H1 (cell line): ENCODE measurements at regions not wholly inside any gene's neighbourhood (a gene's known extent, or its start where the extent isn't known, plus 50 kb on each side); places are given as distances from the start of the nearest gene placed in this dataset.

Experiments used
- CTCF ChIA-PET: fragments of 300-600 bp; sonication (Branson Sonifier 250); formaldehyde crosslinking; loops from one replicate; lab custom pipeline; 2021; ENCODE audit not compliant: partially characterized antibody; lab: Charles Lee
- POLR2A ChIA-PET: fragments of 300-600 bp; sonication (Branson Sonifier 250); formaldehyde crosslinking; loops from one replicate; lab custom pipeline; 2021; ENCODE audit warnings: inconsistent platforms; ENCODE audit not compliant: partially characterized antibody; lab: Charles Lee
- DNase-seq, 2 experiments: peaks; one replicate each; pipeline versions ENCODE4 v3.0.0 to v3.0.0-alpha.2; 2010 to 2022; ENCODE audit warnings: low spot score in 2 of 2, low read depth in 1 of 2, mixed read lengths in 1 of 2
- FAIRE-seq: peaks from 2 replicates; lab custom pipeline; 2011; peaks lifted over from hg19 to GRCh38; lab: Jason Lieb, UNC
- H2AFZ ChIP-seq: 2 replicates; pipeline ENCODE4 v1.8.1; 2012; ENCODE audit warnings: low read length, inconsistent platforms
- H2AK5ac ChIP-seq: 2 replicates; pipeline ENCODE4 v1.6.1; 2013; ENCODE audit warnings: low read depth, low read length
- H2BK120ac ChIP-seq: replicated peaks from 2 replicates; pipeline ENCODE3; 2013; ENCODE audit warnings: low read depth, low read length, inconsistent platforms
- H2BK12ac ChIP-seq: 2 replicates; pipeline ENCODE4 v1.6.1; 2013; ENCODE audit warnings: low read depth, low read length
- H2BK15ac ChIP-seq: 2 replicates; pipeline ENCODE4 v1.6.1; 2013; ENCODE audit warnings: low read length
- H2BK20ac ChIP-seq: 2 replicates; pipeline ENCODE4 v1.6.1; 2013; ENCODE audit warnings: low read length
- H2BK5ac ChIP-seq: 2 replicates; pipeline ENCODE4 v1.6.1; 2013; ENCODE audit warnings: low read depth, low read length
- H3K14ac ChIP-seq: 2 replicates; pipeline ENCODE4 v1.6.1; 2013; ENCODE audit warnings: inconsistent platforms; ENCODE audit not compliant: insufficient read length
- H3K18ac ChIP-seq: 2 replicates; pipeline ENCODE4 v1.6.1; 2013; ENCODE audit warnings: low read length; ENCODE audit errors: extremely low read depth
- H3K23ac ChIP-seq: 2 replicates; pipeline ENCODE4 v1.6.1; 2013; ENCODE audit warnings: inconsistent platforms; ENCODE audit not compliant: insufficient read length
- H3K23me2 ChIP-seq: 2 replicates; pipeline ENCODE4 v1.6.1; 2013; ENCODE audit warnings: low read depth, low read length
- H3K27ac ChIP-seq: 2 replicates; pipeline ENCODE4 v1.6.1; 2011; ENCODE audit warnings: low read depth, low read length, inconsistent platforms
- H3K27me3 ChIP-seq, 4 experiments: replicated peaks in 1 of 4; 1 replicate in 1 of 4; 2 replicates in 3 of 4; pipeline versions ENCODE4 v1.6.1 to v1.8.1; 2011 to 2013; ENCODE audit warnings: low read length in 3 of 4, mild to moderate bottlenecking in 3 of 4, inconsistent platforms in 2 of 4, mixed read lengths in 2 of 4, moderate library complexity in 1 of 4; ENCODE audit not compliant: control insufficient read depth in 3 of 4, insufficient read depth in 3 of 4; ENCODE audit errors: extremely low read depth in 1 of 4
- H3K36me3 ChIP-seq, 4 experiments: 2 replicates each; pipeline versions ENCODE4 v1.6.1 to v1.8.1; 2011 to 2013; ENCODE audit warnings: mild to moderate bottlenecking in 4 of 4, low read length in 3 of 4, moderate library complexity in 2 of 4, control low read depth in 1 of 4, inconsistent platforms in 1 of 4; ENCODE audit not compliant: insufficient read depth in 4 of 4, control insufficient read depth in 2 of 4
- H3K4ac ChIP-seq: replicated peaks from 2 replicates; pipeline ENCODE3; 2013; ENCODE audit warnings: low read length, low read depth, mixed read lengths, inconsistent platforms; ENCODE audit not compliant: insufficient read length
- H3K4me1 ChIP-seq, 4 experiments: replicated peaks in 1 of 4; 1 replicate in 1 of 4; 2 replicates in 3 of 4; pipeline versions ENCODE4 v1.6.1 to v1.8.1; 2011 to 2013; ENCODE audit warnings: low read length in 3 of 4, inconsistent platforms in 2 of 4, mixed read lengths in 1 of 4; ENCODE audit not compliant: insufficient read depth in 4 of 4, control insufficient read depth in 3 of 4
- H3K4me2 ChIP-seq, 2 experiments: 2 replicates each; pipeline versions ENCODE4 v1.6.1 to v1.8.1; 2011 to 2013; ENCODE audit warnings: low read depth in 2 of 2, low read length in 2 of 2, control low read depth in 1 of 2, inconsistent platforms in 1 of 2, mild to moderate bottlenecking in 1 of 2; ENCODE audit not compliant: insufficient read depth in 1 of 2
- H3K4me3 ChIP-seq, 4 experiments: fragments of 200-600, 300-600 bp in 1 of 4; sonication (generic), shearing (Covaris generic), sonication (Bioruptor Twin) in 1 of 4; 2 replicates each; pipeline versions ENCODE4 v1.5.1 to v1.8.1; 2011 to 2016; ENCODE audit warnings: low read length in 4 of 4, low read depth in 3 of 4, control low read depth in 2 of 4, inconsistent platforms in 2 of 4, mild to moderate bottlenecking in 2 of 4, mixed read lengths in 1 of 4, moderate library complexity in 1 of 4; ENCODE audit not compliant: insufficient read depth in 2 of 4; ENCODE audit errors: extremely low read depth in 1 of 4
- H3K56ac ChIP-seq: replicated peaks from 2 replicates; pipeline ENCODE3; 2013; ENCODE audit warnings: low read depth, mild to moderate bottlenecking, mixed read lengths, low read length, inconsistent platforms; ENCODE audit not compliant: insufficient read length
- H3K79me1 ChIP-seq: 2 replicates; pipeline ENCODE4 v1.6.1; 2013; ENCODE audit warnings: low read depth, low read length, control low read depth
- H3K79me2 ChIP-seq, 2 experiments: 2 replicates each; pipeline versions ENCODE4 v1.6.1 to v1.8.1; 2012 to 2013; ENCODE audit warnings: low read length in 2 of 2, mild to moderate bottlenecking in 2 of 2, inconsistent platforms in 1 of 2; ENCODE audit not compliant: insufficient read depth in 2 of 2, control insufficient read depth in 1 of 2
- H3K9ac ChIP-seq, 4 experiments: replicated peaks in 1 of 4; 1 replicate in 1 of 4; 2 replicates in 3 of 4; pipeline versions ENCODE4 v1.6.1 to v1.8.1; 2011 to 2013; ENCODE audit warnings: low read depth in 3 of 4, low read length in 3 of 4, control low read depth in 2 of 4, mild to moderate bottlenecking in 2 of 4, moderate library complexity in 2 of 4, inconsistent platforms in 1 of 4; ENCODE audit errors: extremely low read depth in 1 of 4
- H3K9me3 ChIP-seq, 2 experiments: 2 replicates each; pipeline versions ENCODE4 v1.6.1 to v1.8.1; 2012 to 2013; ENCODE audit warnings: mild to moderate bottlenecking in 2 of 2, moderate library complexity in 2 of 2, control low read depth in 1 of 2, inconsistent platforms in 1 of 2, low read depth in 1 of 2, low read length in 1 of 2, mixed read lengths in 1 of 2; ENCODE audit not compliant: insufficient read depth in 2 of 2
- H4K20me1 ChIP-seq, 2 experiments: replicated peaks in 1 of 2; 2 replicates each; pipeline versions ENCODE3 to v1.8.1; 2011 to 2013; ENCODE audit warnings: inconsistent platforms in 2 of 2, low read length in 2 of 2, mild to moderate bottlenecking in 1 of 2; ENCODE audit not compliant: insufficient read depth in 2 of 2, control insufficient read depth in 1 of 2
- H4K5ac ChIP-seq: 2 replicates; pipeline ENCODE4 v1.6.1; 2013; ENCODE audit warnings: low read length, low read depth, mixed read lengths, inconsistent platforms; ENCODE audit not compliant: insufficient read length
- H4K8ac ChIP-seq: 2 replicates; pipeline ENCODE4 v1.8.0; 2013; ENCODE audit warnings: mild to moderate bottlenecking, moderate library complexity, low read length, inconsistent platforms; ENCODE audit not compliant: insufficient read depth; ENCODE audit errors: extremely low read depth
- H4K91ac ChIP-seq: replicated peaks from 2 replicates; pipeline ENCODE3; 2013; ENCODE audit warnings: low read length, mixed read lengths, inconsistent platforms; ENCODE audit not compliant: insufficient read length
- BACH1 ChIP-seq: IDR thresholded peaks from 2 replicates; pipeline ENCODE4 v1.6.1; 2012; ENCODE audit warnings: low read length, improper control_type of control experiment
- BRCA1 ChIP-seq: IDR thresholded peaks from 2 replicates; pipeline ENCODE4 v1.6.1; 2012; ENCODE audit warnings: low read depth, low read length, improper control_type of control experiment
- CBX5 ChIP-seq: fragments of 300-800, 300-1000 bp; sonication (generic); IDR thresholded peaks from 2 replicates; pipeline ENCODE4 v1.7.1; 2016; ENCODE audit warnings: antibody characterized with exemption, low read length, low read depth
- CHD1 ChIP-seq: IDR thresholded peaks from 2 replicates; pipeline ENCODE4 v1.6.1; 2012; ENCODE audit warnings: low read depth, low read length, improper control_type of control experiment
- CTBP2 ChIP-seq: IDR thresholded peaks from 2 replicates; pipeline ENCODE4 v1.7.0; 2011; ENCODE audit warnings: borderline replicate concordance, mild to moderate bottlenecking, moderate library complexity, mixed read lengths, low read length; ENCODE audit not compliant: insufficient read depth, insufficient read length
- FOSL1 ChIP-seq: IDR thresholded peaks from 2 replicates; pipeline ENCODE4 v1.6.1; 2011; ENCODE audit warnings: mild to moderate bottlenecking, low read depth, low read length, moderate library complexity; ENCODE audit not compliant: insufficient read depth
- NRF1 ChIP-seq: IDR thresholded peaks from 2 replicates; pipeline ENCODE4 v1.6.1; 2011; ENCODE audit warnings: mild to moderate bottlenecking, low read depth, low read length, improper control_type of control experiment
- POLR2AphosphoS5 ChIP-seq: IDR thresholded peaks from 2 replicates; pipeline ENCODE4 v1.6.1; 2011; ENCODE audit warnings: low read depth, low read length
- RAD21 ChIP-seq, 2 experiments: IDR thresholded peaks in 1 of 2; conservative IDR thresholded peaks in 1 of 2; 2 replicates each; pipeline ENCODE4 v1.6.1; 2011; ENCODE audit warnings: low read depth in 2 of 2, low read length in 2 of 2, improper control_type of control experiment in 1 of 2, inconsistent platforms in 1 of 2, mild to moderate bottlenecking in 1 of 2, moderate library complexity in 1 of 2
- RBBP5 ChIP-seq: IDR thresholded peaks from 2 replicates; pipeline ENCODE4 v1.7.1; 2012; ENCODE audit warnings: low read depth, mild to moderate bottlenecking, inconsistent platforms, low read length, moderate library complexity, borderline replicate concordance
- SIRT6 ChIP-seq: IDR thresholded peaks from one replicate; pipeline ENCODE4 v1.7.1; 2012; ENCODE audit warnings: low read length, inconsistent platforms
- SP1 ChIP-seq: IDR thresholded peaks from 2 replicates; pipeline ENCODE4 v1.6.1; 2011; ENCODE audit warnings: low read depth, low read length
- SP4 ChIP-seq: IDR thresholded peaks from 2 replicates; pipeline ENCODE4 v1.6.1; 2012; ENCODE audit warnings: low read length, inconsistent platforms
- TAF1 ChIP-seq: IDR thresholded peaks from 2 replicates; pipeline ENCODE4 v1.6.1; 2011; ENCODE audit warnings: mild to moderate bottlenecking, low read depth, low read length
- WGBS, 2 experiments: shearing (Covaris generic) in 1 of 2; methylation state at CpG; one replicate each; pipeline versions ENCODE4 v1.1.6 to v1.1.7; 2013 to 2015; ENCODE audit warnings: low lambda C conversion rate in 2 of 2, mixed read lengths in 2 of 2, inconsistent platforms in 1 of 2, low coverage in 1 of 2, missing lambda C conversion rate in 1 of 2; ENCODE audit not compliant: insufficient replicate concordance in 2 of 2, insufficient coverage in 1 of 2, insufficient read length in 1 of 2; ENCODE audit errors: extremely low coverage in 1 of 2, missing lambda C conversion rate in 1 of 2; 5-methylcytosine and 5-hydroxymethylcytosine counted together
- TF ChIP-seq, protein P1 (sequence below): IDR thresholded peaks from 2 replicates; pipeline ENCODE4 v1.6.1; 2012; ENCODE audit warnings: inconsistent platforms

- no peak overlapping the region for H3K27ac ChIP-seq
- no peak overlapping the region for H4K5ac ChIP-seq
- CTCF ChIA-PET, result no interaction called here
- H2BK15ac ChIP-seq, result no peak overlapping the region
- H3K18ac ChIP-seq, result no peak overlapping the region
- no peak for TF ChIP-seq CHD1
- no peak for TF ChIP-seq SIRT6
- TF ChIP-seq CBX5, result no peak
- TF ChIP-seq BRCA1, result no peak
- TF ChIP-seq NRF1, result no peak
- no peak for TF ChIP-seq TAF1
- no peak for TF ChIP-seq FOSL1
- TF ChIP-seq SP4, result no peak
- no peak for TF ChIP-seq RAD21 (IDR thresholded peaks at IDR 0.05 in 1 of 2, conservative IDR thresholded peaks at IDR 0.05 in 1 of 2; ENCODE audit: low read depth in 2 of 2, low read length in 2 of 2)
- no peak for TF ChIP-seq BACH1
- TF ChIP-seq SP1, result no peak
- no peak for TF ChIP-seq RBBP5
- TF ChIP-seq, protein P1, sequence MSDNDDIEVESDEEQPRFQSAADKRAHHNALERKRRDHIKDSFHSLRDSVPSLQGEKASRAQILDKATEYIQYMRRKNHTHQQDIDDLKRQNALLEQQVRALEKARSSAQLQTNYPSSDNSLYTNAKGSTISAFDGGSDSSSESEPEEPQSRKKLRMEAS, result no peak
- no peak for TF ChIP-seq CTBP2
- no peak for TF ChIP-seq POLR2AphosphoS5
- no peak overlapping the region for H2BK12ac ChIP-seq
- FAIRE-seq (no peak), DNase-seq (no peak)
- H3K23me2 ChIP-seq, result no peaks in the 10 kb centered on the region
- no peaks in the 10 kb centered on the region for H4K20me1 ChIP-seq
- no peaks in the 10 kb centered on the region for H3K79me2 ChIP-seq
- H3K27me3 ChIP-seq, result no peaks in the 10 kb centered on the region
- no peak overlapping the region for H3K56ac ChIP-seq
- H4K91ac ChIP-seq, result peak overlapping the region; percentile 0
- H3K36me3 ChIP-seq, result no peaks in the 10 kb centered on the region
- POLR2A ChIA-PET, result no interaction called here
- H3K9ac ChIP-seq, result no peak overlapping the region
- H2BK20ac ChIP-seq, result no peak overlapping the region; the same call in 1 of the 2 replicates
- H2BK5ac ChIP-seq, result peak overlapping the region; percentile 1; the same call in 1 of the 2 replicates
- no peaks in the 10 kb centered on the region for H3K79me1 ChIP-seq
- peak overlapping the region; percentile 73 for H2BK120ac ChIP-seq
- no peak overlapping the region for H3K23ac ChIP-seq
- H3K4ac ChIP-seq, result no peak overlapping the region
- no peak overlapping the region for H3K4me3 ChIP-seq
- H2AFZ ChIP-seq, result no peak overlapping the region
- H2AK5ac ChIP-seq, result no peak overlapping the region
- H3K4me2 ChIP-seq, result no peak overlapping the region
- no peaks in the 10 kb centered on the region for H3K9me3 ChIP-seq
- H3K4me1 ChIP-seq, result peaks cover 1 to 28% (median 14%) of the 10 kb centered on the region in 4 experiments; a peak in 6 of 7 replicates
- H4K8ac ChIP-seq, result no peak overlapping the region
- 75% methylated on average over 1 of the region's 1 CpG; no CpG with 5 or more reads in 1 of the 2 experiments for WGBS, 2 experiments
- no peak overlapping the region for H3K14ac ChIP-seq
Observed at GRCh38 chr2:154587739-154588138, 110.8 kb upstream of the KCNJ3 start.
